ENCODE measurements at regions not wholly inside any gene's neighbourhood (a gene's known extent, or its start where the extent isn't known, plus 50 kb on each side); places are given as distances from the start of the nearest gene placed in this dataset.

DNA sequence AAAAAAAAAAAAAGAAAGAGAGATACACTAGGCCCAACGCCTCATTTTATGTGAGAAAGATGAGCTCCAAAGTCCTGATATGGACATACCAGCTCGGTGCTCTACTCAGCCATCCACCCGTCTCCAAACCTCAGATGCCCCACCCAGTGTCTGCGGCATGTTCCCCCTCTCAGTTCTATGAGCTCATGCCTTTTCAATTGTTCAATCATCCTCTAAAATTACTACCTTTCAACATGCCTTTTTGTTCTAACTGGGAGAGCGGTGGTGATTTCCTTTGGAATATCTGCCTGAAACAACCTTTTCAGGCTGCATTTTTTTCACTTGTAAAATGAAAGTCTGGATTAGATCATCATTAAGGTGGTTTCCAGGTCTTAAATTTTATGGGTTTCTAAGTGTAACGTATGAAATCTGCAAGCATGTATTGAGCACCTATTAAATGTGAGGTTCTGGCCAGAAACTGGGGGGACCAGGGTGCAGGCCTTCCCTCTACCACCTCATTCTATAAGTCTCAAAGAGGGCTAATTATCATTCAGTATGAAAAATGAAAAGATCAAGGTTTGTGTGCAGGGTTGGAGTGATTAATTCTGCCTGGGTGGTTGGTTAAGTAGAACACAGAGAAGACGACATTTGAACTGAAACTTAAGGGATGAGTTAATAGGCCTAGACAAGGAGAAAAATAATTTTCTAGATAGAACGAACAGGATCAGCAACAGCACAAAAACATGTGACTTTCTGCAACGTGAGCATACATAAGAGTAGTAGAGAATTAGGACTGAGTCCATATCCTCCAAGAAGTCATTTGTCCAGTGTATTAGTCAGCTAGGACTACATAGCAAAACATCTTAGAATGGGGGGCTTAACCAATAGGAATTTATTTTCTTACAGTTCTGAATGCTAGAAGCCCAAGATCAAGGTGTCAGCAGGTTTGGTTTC is 87.4 kb upstream of the GLS start:
- DNase-seq (ENCODE audit: low read depth, low spot score) (no peak), FAIRE-seq (no peak)
- no peaks in the 10 kb centered on the region for H3K36me3 ChIP-seq (ENCODE audit: control insufficient read depth in 2 of 2, extremely low read depth in 1 of 2, insufficient read depth in 2 of 2, low read length in 2 of 2)
- no peaks in the 10 kb centered on the region for H3K79me2 ChIP-seq (ENCODE audit: control insufficient read depth, insufficient read depth, low read length)
- intact Hi-C loops (cut with micrococcal nuclease) (loop anchor here (5.0 kb wide), 1 partner anchor 111 kb away; no protein-coding TSS in a partner anchor), dilution Hi-C loops (cut with MboI; ENCODE audit: extremely low pct_ligation_motif_present, low sequenced_read_pairs) (no loop called here)
- no peaks in the 10 kb centered on the region for H3K9me3 ChIP-seq (replicated peaks; ENCODE audit: control insufficient read depth, insufficient read depth, low read length)
- no peaks in the 10 kb centered on the region for H3K27me3 ChIP-seq (ENCODE audit: control insufficient read depth in 2 of 2, insufficient read depth in 2 of 2, low read length in 2 of 2)
- H3K4me1 ChIP-seq (ENCODE audit: control insufficient read depth, extremely low read depth, insufficient read depth, low read length) = peaks cover 44% of the 10 kb centered on the region
- peak overlapping the region; percentile 54 for H2AFZ ChIP-seq (ENCODE audit: low read depth, low read length)
- no TSS peak for BruUV-seq (replicated peaks)
- no peak overlapping the region for H3K9ac ChIP-seq (replicated peaks; ENCODE audit: extremely low read depth, insufficient read depth, low read length)
- ChIA-PET CTCF (interaction anchor here (0.6 to 3.5 kb wide), 3 partner anchors 8 to 1030 kb away, joined by 3 to 18 read pairs (median 12); partner anchors contain the start of gene OSGEPL1), POLR2A (no interaction called here)
- H3K4me3 ChIP-seq (replicated peaks in 1 of 3; ENCODE audit: insufficient read depth in 1 of 3, low read depth in 1 of 3, low read length in 3 of 3) = no peak overlapping the region
- H3K4me2 ChIP-seq (ENCODE audit: insufficient read depth, low read length) = no peak overlapping the region
- H3K27ac ChIP-seq (ENCODE audit: insufficient read depth, low read depth, low read length) = peak overlapping the region; percentile 92
- H3K9me1 ChIP-seq (replicated peaks; ENCODE audit: control insufficient read depth, extremely low read depth, insufficient read depth, low read length) = no peaks in the 10 kb centered on the region
- no peaks in the 10 kb centered on the region for H4K20me1 ChIP-seq (replicated peaks; ENCODE audit: control insufficient read depth, extremely low read depth, insufficient read depth, low read length)
- no peak for TF ChIP-seq MYC (IDR thresholded peaks at IDR 0.05; ENCODE audit: low read depth, low read length)
- TF ChIP-seq POLR2A (IDR thresholded peaks at IDR 0.05; ENCODE audit: low read depth, low read length) = no peak
- no peak for TF ChIP-seq GATA2 (IDR thresholded peaks at IDR 0.05; ENCODE audit: insufficient read depth, insufficient read length, low read depth, low read length)
- TF ChIP-seq EZH2 (IDR thresholded peaks at IDR 0.05; ENCODE audit: borderline replicate concordance, low read depth, low read length, severe bottlenecking) = no peak
- TF ChIP-seq, protein P1, sequence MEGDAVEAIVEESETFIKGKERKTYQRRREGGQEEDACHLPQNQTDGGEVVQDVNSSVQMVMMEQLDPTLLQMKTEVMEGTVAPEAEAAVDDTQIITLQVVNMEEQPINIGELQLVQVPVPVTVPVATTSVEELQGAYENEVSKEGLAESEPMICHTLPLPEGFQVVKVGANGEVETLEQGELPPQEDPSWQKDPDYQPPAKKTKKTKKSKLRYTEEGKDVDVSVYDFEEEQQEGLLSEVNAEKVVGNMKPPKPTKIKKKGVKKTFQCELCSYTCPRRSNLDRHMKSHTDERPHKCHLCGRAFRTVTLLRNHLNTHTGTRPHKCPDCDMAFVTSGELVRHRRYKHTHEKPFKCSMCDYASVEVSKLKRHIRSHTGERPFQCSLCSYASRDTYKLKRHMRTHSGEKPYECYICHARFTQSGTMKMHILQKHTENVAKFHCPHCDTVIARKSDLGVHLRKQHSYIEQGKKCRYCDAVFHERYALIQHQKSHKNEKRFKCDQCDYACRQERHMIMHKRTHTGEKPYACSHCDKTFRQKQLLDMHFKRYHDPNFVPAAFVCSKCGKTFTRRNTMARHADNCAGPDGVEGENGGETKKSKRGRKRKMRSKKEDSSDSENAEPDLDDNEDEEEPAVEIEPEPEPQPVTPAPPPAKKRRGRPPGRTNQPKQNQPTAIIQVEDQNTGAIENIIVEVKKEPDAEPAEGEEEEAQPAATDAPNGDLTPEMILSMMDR (IDR thresholded peaks at IDR 0.05; ENCODE audit: extremely low read depth in 1 of 2, insufficient read depth in 1 of 2, low read depth in 1 of 2, low read length in 2 of 2) = no peak
- TF ChIP-seq, protein P2, sequence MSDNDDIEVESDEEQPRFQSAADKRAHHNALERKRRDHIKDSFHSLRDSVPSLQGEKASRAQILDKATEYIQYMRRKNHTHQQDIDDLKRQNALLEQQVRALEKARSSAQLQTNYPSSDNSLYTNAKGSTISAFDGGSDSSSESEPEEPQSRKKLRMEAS (IDR thresholded peaks at IDR 0.05; ENCODE audit: insufficient read depth, insufficient read length) = no peak
- TF ChIP-seq FOS (IDR thresholded peaks at IDR 0.05; ENCODE audit: borderline replicate concordance, insufficient read depth, low read length) = no peak
- TF ChIP-seq JUN (IDR thresholded peaks at IDR 0.05; ENCODE audit: borderline replicate concordance, insufficient read depth, insufficient read length, low read depth) = no peak
- TF ChIP-seq POLR2AphosphoS5 (IDR thresholded peaks at IDR 0.05; ENCODE audit: insufficient read depth, low read depth, low read length) = no peak
